ENCODE measurements at regions not wholly inside any gene's neighbourhood (a gene's known extent, or its start where the extent isn't known, plus 50 kb on each side); places are given as distances from the start of the nearest gene placed in this dataset.

- DNase-seq (ENCODE audit: low spot score) = peak; percentile 39
Measured at GRCh38 chr10:29757551-29758297, 123.0 kb upstream of the SVIL start.

GRCh38 chr10:29756451-29756850 is 121.7 kb upstream of the SVIL start:
- DNase-seq (ENCODE audit: low spot score) = peak; percentile 96

- DNase-seq (ENCODE audit: low spot score) = no peak
Measured at GRCh38 chr10:29753283-29753682, 118.5 kb upstream of the SVIL start.

GRCh38 chr10:29751684-29752083 is 116.9 kb upstream of the SVIL start:
- DNase-seq (ENCODE audit: low spot score) = no peak

- no peak for DNase-seq (ENCODE audit: low spot score)
Measured at GRCh38 chr10:29751240-29751639, 116.5 kb upstream of the SVIL start.

- no peak for DNase-seq (ENCODE audit: low spot score)
Measured at GRCh38 chr10:29749150-29749549, 114.4 kb upstream of the SVIL start.

GRCh38 chr10:29748109-29748650 is 113.4 kb upstream of the SVIL start:
- no peak for DNase-seq (ENCODE audit: low spot score)

- DNase-seq (ENCODE audit: low spot score) = peak; percentile 99
Measured at GRCh38 chr10:29746080-29746797, 111.5 kb upstream of the SVIL start.

- peak; percentile 52 for DNase-seq (ENCODE audit: low spot score)
Measured at GRCh38 chr10:29740981-29741545, 106.3 kb upstream of the SVIL start.

- DNase-seq (ENCODE audit: low spot score) = no peak
Measured at GRCh38 chr10:29738341-29738740, 103.6 kb upstream of the SVIL start.

GRCh38 chr10:29737074-29737593 is 102.4 kb upstream of the SVIL start:
- no peak for DNase-seq (ENCODE audit: low spot score)

GRCh38 chr10:29736366-29737073 is 101.7 kb upstream of the SVIL start:
- peak; percentile 73 for DNase-seq (ENCODE audit: low spot score)

- peak; percentile 85 for DNase-seq (ENCODE audit: low spot score)
Measured at GRCh38 chr10:29735628-29736365, 101.0 kb upstream of the SVIL start.

GRCh38 chr10:29734962-29735627 is 100.3 kb upstream of the SVIL start:
- DNase-seq (ENCODE audit: low spot score) = peak; percentile 75

- peak; percentile 40 for DNase-seq (ENCODE audit: low spot score)
Measured at GRCh38 chr10:29734640-29734961, 99.8 kb upstream of the SVIL start.

GRCh38 chr10:29733323-29733722 is 98.6 kb upstream of the SVIL start:
- DNase-seq (ENCODE audit: low spot score) = no peak

- no peak for DNase-seq (ENCODE audit: low spot score)
Measured at GRCh38 chr10:29732918-29733317, 98.1 kb upstream of the SVIL start.

- no peak for DNase-seq (ENCODE audit: low spot score)
Measured at GRCh38 chr10:29731760-29732159, 97.0 kb upstream of the SVIL start.

GRCh38 chr10:29730969-29731368 is 96.2 kb upstream of the SVIL start:
- DNase-seq (ENCODE audit: low spot score) = no peak

- peak; percentile 53 for DNase-seq (ENCODE audit: low spot score)
Measured at GRCh38 chr10:29730458-29730857, 95.7 kb upstream of the SVIL start.

Measured in umbilical cord (tissue), 1 donor.